ENCODE measurements at regions not wholly inside any gene's neighbourhood (a gene's known extent, or its start where the extent isn't known, plus 50 kb on each side); places are given as distances from the start of the nearest gene placed in this dataset.

GRCh38 chr2:58972737-58973136 lies 731.6 kb upstream of the FANCL start:
- TF ChIP-seq, protein P1, sequence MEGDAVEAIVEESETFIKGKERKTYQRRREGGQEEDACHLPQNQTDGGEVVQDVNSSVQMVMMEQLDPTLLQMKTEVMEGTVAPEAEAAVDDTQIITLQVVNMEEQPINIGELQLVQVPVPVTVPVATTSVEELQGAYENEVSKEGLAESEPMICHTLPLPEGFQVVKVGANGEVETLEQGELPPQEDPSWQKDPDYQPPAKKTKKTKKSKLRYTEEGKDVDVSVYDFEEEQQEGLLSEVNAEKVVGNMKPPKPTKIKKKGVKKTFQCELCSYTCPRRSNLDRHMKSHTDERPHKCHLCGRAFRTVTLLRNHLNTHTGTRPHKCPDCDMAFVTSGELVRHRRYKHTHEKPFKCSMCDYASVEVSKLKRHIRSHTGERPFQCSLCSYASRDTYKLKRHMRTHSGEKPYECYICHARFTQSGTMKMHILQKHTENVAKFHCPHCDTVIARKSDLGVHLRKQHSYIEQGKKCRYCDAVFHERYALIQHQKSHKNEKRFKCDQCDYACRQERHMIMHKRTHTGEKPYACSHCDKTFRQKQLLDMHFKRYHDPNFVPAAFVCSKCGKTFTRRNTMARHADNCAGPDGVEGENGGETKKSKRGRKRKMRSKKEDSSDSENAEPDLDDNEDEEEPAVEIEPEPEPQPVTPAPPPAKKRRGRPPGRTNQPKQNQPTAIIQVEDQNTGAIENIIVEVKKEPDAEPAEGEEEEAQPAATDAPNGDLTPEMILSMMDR (IDR thresholded peaks at IDR 0.05): no peak
- TF ChIP-seq POLR2A (IDR thresholded peaks at IDR 0.05): no peak
